Activated naive CD8-positive, alpha-beta T cell (primary cell): ENCODE measurements at regions not wholly inside any gene's neighbourhood (a gene's known extent, or its start where the extent isn't known, plus 50 kb on each side); places are given as distances from the start of the nearest gene placed in this dataset.

ENCODE experiments used
- H3K27ac Mint-ChIP-seq: one replicate; pipeline ENCODE4 v1.8.0; 2021; ENCODE audit warnings: mixed read lengths
- H3K27me3 Mint-ChIP-seq: one replicate; pipeline ENCODE4 v1.8.0; 2021; ENCODE audit warnings: mixed read lengths
- H3K36me3 Mint-ChIP-seq: one replicate; pipeline ENCODE4 v1.8.0; 2021; ENCODE audit warnings: mixed read lengths
- H3K4me1 Mint-ChIP-seq: one replicate; pipeline ENCODE4 v1.8.0; 2021; ENCODE audit warnings: low read depth, mixed read lengths
- H3K4me3 Mint-ChIP-seq: one replicate; pipeline ENCODE4 v1.8.0; 2021; ENCODE audit warnings: mild to moderate bottlenecking, mixed read lengths
- H3K9me3 Mint-ChIP-seq: one replicate; pipeline ENCODE4 v1.8.0; 2021; ENCODE audit warnings: low read depth, mixed read lengths

- Mint-ChIP-seq H3K27me3 (no peaks in the 10 kb centered on the region), H3K27ac (no peak overlapping the region), H3K4me1 (no peaks in the 10 kb centered on the region), H3K36me3 (no peaks in the 10 kb centered on the region), H3K4me3 (no peak overlapping the region), H3K9me3 (no peaks in the 10 kb centered on the region)
Observed at GRCh38 chr4:177079327-177079726, 230.3 kb upstream of the NEIL3 start.

GRCh38 chr4:177080388-177080787 lies 229.3 kb upstream of the NEIL3 start:
- H3K9me3 Mint-ChIP-seq: no peaks in the 10 kb centered on the region
- no peak overlapping the region for H3K4me3 Mint-ChIP-seq
- H3K36me3 Mint-ChIP-seq: no peaks in the 10 kb centered on the region
- H3K27ac Mint-ChIP-seq: no peak overlapping the region
- H3K27me3 Mint-ChIP-seq: no peaks in the 10 kb centered on the region
- no peaks in the 10 kb centered on the region for H3K4me1 Mint-ChIP-seq

- no peak overlapping the region for H3K27ac Mint-ChIP-seq
- H3K4me3 Mint-ChIP-seq: no peak overlapping the region
- H3K27me3 Mint-ChIP-seq: no peaks in the 10 kb centered on the region
- H3K4me1 Mint-ChIP-seq: no peaks in the 10 kb centered on the region
- H3K36me3 Mint-ChIP-seq: no peaks in the 10 kb centered on the region
- H3K9me3 Mint-ChIP-seq: no peaks in the 10 kb centered on the region
Observed at GRCh38 chr4:177087060-177087459, 222.6 kb upstream of the NEIL3 start.

- Mint-ChIP-seq H3K4me1 (no peaks in the 10 kb centered on the region), H3K27ac (no peak overlapping the region)
Observed at GRCh38 chr4:177087499-177087898, 222.2 kb upstream of the NEIL3 start.

GRCh38 chr4:177091515-177091914 lies 218.2 kb upstream of the NEIL3 start:
- Mint-ChIP-seq H3K36me3 (no peaks in the 10 kb centered on the region), H3K4me1 (no peaks in the 10 kb centered on the region), H3K4me3 (no peak overlapping the region), H3K9me3 (no peaks in the 10 kb centered on the region), H3K27ac (no peak overlapping the region), H3K27me3 (no peaks in the 10 kb centered on the region)

More at GRCh38 chr4:177087499-177087898, 222.2 kb upstream of the NEIL3 start:
- H3K9me3 Mint-ChIP-seq: no peaks in the 10 kb centered on the region
- no peaks in the 10 kb centered on the region for H3K36me3 Mint-ChIP-seq
- no peaks in the 10 kb centered on the region for H3K27me3 Mint-ChIP-seq
- no peak overlapping the region for H3K4me3 Mint-ChIP-seq

- H3K36me3 Mint-ChIP-seq: no peaks in the 10 kb centered on the region
- no peaks in the 10 kb centered on the region for H3K9me3 Mint-ChIP-seq
- H3K27ac Mint-ChIP-seq: no peak overlapping the region
- H3K27me3 Mint-ChIP-seq: no peaks in the 10 kb centered on the region
- H3K4me1 Mint-ChIP-seq: no peaks in the 10 kb centered on the region
- H3K4me3 Mint-ChIP-seq: no peak overlapping the region
Observed at GRCh38 chr4:177092807-177093206, 216.9 kb upstream of the NEIL3 start.

- Mint-ChIP-seq H3K4me3 (no peak overlapping the region), H3K9me3 (no peaks in the 10 kb centered on the region), H3K36me3 (no peaks in the 10 kb centered on the region), H3K27ac (no peak overlapping the region), H3K4me1 (no peaks in the 10 kb centered on the region), H3K27me3 (no peaks in the 10 kb centered on the region)
Observed at GRCh38 chr4:177093964-177094363, 215.7 kb upstream of the NEIL3 start.

GRCh38 chr4:177097291-177097690 lies 212.4 kb upstream of the NEIL3 start:
- Mint-ChIP-seq H3K4me3 (no peak overlapping the region), H3K4me1 (no peaks in the 10 kb centered on the region)

GRCh38 chr4:177099211-177099610 lies 210.5 kb upstream of the NEIL3 start:
- Mint-ChIP-seq H3K27ac (no peak overlapping the region), H3K36me3 (no peaks in the 10 kb centered on the region), H3K9me3 (no peaks in the 10 kb centered on the region), H3K4me1 (no peaks in the 10 kb centered on the region), H3K4me3 (no peak overlapping the region), H3K27me3 (no peaks in the 10 kb centered on the region)

More at GRCh38 chr4:177097291-177097690, 212.4 kb upstream of the NEIL3 start:
- no peak overlapping the region for H3K27ac Mint-ChIP-seq
- H3K36me3 Mint-ChIP-seq: no peaks in the 10 kb centered on the region
- no peaks in the 10 kb centered on the region for H3K27me3 Mint-ChIP-seq
- no peaks in the 10 kb centered on the region for H3K9me3 Mint-ChIP-seq

- Mint-ChIP-seq H3K27ac (no peak overlapping the region), H3K4me3 (no peak overlapping the region), H3K36me3 (no peaks in the 10 kb centered on the region), H3K4me1 (no peaks in the 10 kb centered on the region), H3K9me3 (no peaks in the 10 kb centered on the region), H3K27me3 (peaks cover 2% of the 10 kb centered on the region)
Observed at GRCh38 chr4:177100307-177100706, 209.4 kb upstream of the NEIL3 start.

GRCh38 chr4:177103619-177104018 lies 206.1 kb upstream of the NEIL3 start:
- Mint-ChIP-seq H3K4me3 (no peak overlapping the region), H3K9me3 (no peaks in the 10 kb centered on the region), H3K27ac (no peak overlapping the region), H3K36me3 (no peaks in the 10 kb centered on the region), H3K27me3 (peaks cover 2% of the 10 kb centered on the region), H3K4me1 (no peaks in the 10 kb centered on the region)

- Mint-ChIP-seq H3K4me3 (no peak overlapping the region), H3K4me1 (no peaks in the 10 kb centered on the region), H3K27ac (no peak overlapping the region), H3K9me3 (no peaks in the 10 kb centered on the region), H3K27me3 (peaks cover 2% of the 10 kb centered on the region), H3K36me3 (no peaks in the 10 kb centered on the region)
Observed at GRCh38 chr4:177105536-177105935, 204.1 kb upstream of the NEIL3 start.

- H3K36me3 Mint-ChIP-seq: no peaks in the 10 kb centered on the region
- H3K4me3 Mint-ChIP-seq: no peak overlapping the region
Observed at GRCh38 chr4:177107288-177107921, 202.3 kb upstream of the NEIL3 start.

GRCh38 chr4:177108708-177109107 lies 201.0 kb upstream of the NEIL3 start:
- Mint-ChIP-seq H3K9me3 (peaks cover 6% of the 10 kb centered on the region), H3K4me1 (no peaks in the 10 kb centered on the region), H3K36me3 (no peaks in the 10 kb centered on the region), H3K27me3 (peaks cover 2% of the 10 kb centered on the region), H3K4me3 (no peak overlapping the region), H3K27ac (no peak overlapping the region)

More at GRCh38 chr4:177107288-177107921, 202.3 kb upstream of the NEIL3 start:
- Mint-ChIP-seq H3K27me3 (peaks cover 2% of the 10 kb centered on the region), H3K27ac (no peak overlapping the region), H3K9me3 (peaks cover 1% of the 10 kb centered on the region), H3K4me1 (no peaks in the 10 kb centered on the region)

- Mint-ChIP-seq H3K27me3 (peaks cover 2% of the 10 kb centered on the region), H3K9me3 (peaks cover 6% of the 10 kb centered on the region), H3K27ac (no peak overlapping the region), H3K4me1 (no peaks in the 10 kb centered on the region), H3K36me3 (no peaks in the 10 kb centered on the region), H3K4me3 (no peak overlapping the region)
Observed at GRCh38 chr4:177109769-177110168, 199.9 kb upstream of the NEIL3 start.

- peaks cover 9% of the 10 kb centered on the region for H3K9me3 Mint-ChIP-seq
- H3K36me3 Mint-ChIP-seq: no peaks in the 10 kb centered on the region
- no peaks in the 10 kb centered on the region for H3K4me1 Mint-ChIP-seq
- H3K4me3 Mint-ChIP-seq: no peak overlapping the region
- H3K27me3 Mint-ChIP-seq: no peaks in the 10 kb centered on the region
- no peak overlapping the region for H3K27ac Mint-ChIP-seq
Observed at GRCh38 chr4:177116161-177116560, 193.5 kb upstream of the NEIL3 start.
